GM21447 (cell line): ENCODE measurements at regions not wholly inside any gene's neighbourhood (a gene's known extent, or its start where the extent isn't known, plus 50 kb on each side); places are given as distances from the start of the nearest gene placed in this dataset.
A peak's percentile ranks its signal among the peaks of the same experiment; 100 is the strongest.
"Not testable (repeated sequence)": the region's sequence is repeated elsewhere in the genome, so short reads cannot be mapped to it uniquely, and the experiment has no call there.

Experiments used
- ATAC-seq: cut with Tn5 transposase; IDR thresholded peaks from one replicate; pipeline ENCODE4 v1.9.1; 2021; ENCODE audit not compliant: unreplicated experiment

GRCh38 chr2:109052922-109053321 lies 63.9 kb upstream of the EDAR start:
- ATAC-seq, result no peak

DNA sequence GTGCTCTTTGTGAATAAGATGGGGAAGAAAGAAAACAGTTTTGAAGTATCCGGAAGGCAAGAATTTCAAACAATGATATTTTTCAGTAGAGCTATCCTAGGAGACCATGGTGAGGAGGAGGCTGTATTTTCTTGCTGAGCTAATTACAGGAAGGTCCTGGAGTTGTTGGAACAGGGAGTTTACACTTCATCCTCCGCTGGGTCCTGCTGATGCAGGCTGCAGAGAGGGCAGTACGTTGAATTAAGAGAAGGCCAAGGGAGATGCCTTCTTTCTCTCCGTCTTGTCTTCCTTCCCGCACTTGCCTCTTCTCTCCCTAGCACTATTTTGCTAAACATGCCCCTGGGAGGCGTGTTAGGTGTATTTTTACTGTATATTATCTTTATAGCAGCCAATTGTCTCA lies 60.0 kb upstream of the EDAR start:
- no peak for ATAC-seq

- no peak for ATAC-seq
These were observed 59.1 kb upstream of the EDAR start for GRCh38 chr2:109048163-109048562.

DNA sequence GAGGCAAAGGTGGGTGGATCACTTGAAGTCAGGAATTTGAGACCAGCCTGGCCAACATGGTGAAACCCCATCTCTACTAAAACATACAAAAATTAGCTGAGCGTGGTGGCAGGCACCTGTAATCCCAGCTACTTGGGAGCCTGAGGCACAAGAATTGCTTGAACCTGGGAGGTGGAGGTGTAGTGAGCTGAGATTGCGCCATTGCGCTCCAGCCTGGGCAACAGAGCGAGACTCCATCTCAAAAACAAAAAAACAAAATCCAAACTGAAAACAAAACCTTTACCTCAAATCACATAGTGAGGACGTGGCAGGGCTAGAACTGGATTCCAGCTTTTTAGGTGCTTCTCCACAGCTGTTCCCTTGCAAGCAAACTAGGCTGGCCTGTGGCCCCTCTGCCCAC lies 58.5 kb upstream of the EDAR start:
- ATAC-seq, result not testable (repeated sequence)

DNA sequence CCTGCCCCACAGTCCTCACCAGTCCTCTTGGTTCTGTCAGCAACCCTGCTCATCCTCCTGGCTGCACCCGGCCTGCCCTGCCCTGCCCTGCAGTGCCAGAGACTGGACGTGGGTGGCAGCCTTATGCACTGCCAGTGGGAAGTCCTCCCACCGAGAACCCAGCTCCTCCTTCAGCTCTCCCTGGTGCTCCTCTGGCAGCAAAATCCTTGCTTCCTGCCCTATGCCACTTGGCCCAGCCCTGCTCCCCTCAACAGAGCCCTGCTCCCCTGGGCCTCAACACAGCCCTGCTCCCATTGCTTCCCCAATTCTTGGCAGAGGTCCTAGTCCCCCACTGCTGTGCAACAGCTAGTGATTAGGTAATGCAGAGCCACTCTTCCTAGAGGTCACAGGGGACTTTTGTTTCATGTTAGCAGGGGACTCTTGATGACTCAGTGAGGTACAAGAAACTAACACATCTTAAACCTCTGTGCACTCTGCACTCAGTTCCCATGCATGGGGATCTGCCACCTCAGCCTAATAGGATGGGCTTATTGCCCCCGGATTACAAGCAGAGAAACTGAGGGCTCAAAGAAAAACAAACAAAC lies 58.0 kb upstream of the EDAR start:
- peak; percentile 92 for ATAC-seq

DNA sequence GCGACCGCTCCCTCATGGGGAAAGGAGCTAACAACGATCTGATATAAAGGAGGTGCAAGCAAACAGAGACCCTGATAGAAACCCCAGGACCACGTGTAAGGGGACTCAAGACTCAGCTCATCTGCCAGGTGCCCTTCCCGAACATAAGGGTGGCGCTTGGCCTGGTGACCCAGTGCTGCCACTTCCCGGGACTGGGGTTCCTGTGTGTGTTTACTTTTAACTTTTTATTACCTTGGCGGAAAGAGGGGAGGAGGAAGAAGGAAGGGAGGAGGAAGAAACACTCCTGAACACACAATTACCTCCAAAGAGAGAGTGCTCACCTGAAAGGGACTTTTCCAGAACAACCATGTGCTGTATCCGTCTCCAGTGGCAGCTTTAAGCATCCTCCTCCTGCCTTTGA lies 56.5 kb upstream of the EDAR start:
- ATAC-seq, result no peak

DNA sequence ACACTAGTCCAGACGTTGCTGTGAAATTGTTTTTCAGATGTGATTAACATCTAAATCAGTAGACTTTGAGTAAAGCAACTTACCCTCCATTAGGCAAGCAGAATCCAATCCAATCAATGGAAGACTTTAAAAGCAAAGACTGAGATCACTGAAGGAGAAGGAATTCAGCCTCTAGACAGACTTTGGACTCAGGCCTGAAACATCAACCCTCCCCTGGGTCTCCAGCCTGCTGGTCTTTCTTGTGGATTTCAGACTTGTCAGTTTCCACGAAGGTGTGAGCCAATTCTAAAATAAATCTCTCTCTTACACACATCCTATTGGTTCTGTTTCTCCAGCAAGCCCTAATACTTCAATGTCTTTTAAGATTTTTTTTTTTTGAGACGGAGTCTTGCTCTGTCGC lies 50.0 kb upstream of the EDAR start:
- no peak for ATAC-seq
